Large intestine (tissue), 3 donors: ENCODE measurements at regions not wholly inside any gene's neighbourhood (a gene's known extent, or its start where the extent isn't known, plus 50 kb on each side); places are given as distances from the start of the nearest gene placed in this dataset.

Source experiments
- DNase-seq, 2 donors: peaks; one replicate each; pipeline versions ENCODE4 v3.0.0 to v3.0.0-alpha.2; 2013
- H3K27ac ChIP-seq: one replicate; pipeline ENCODE4 v1.5.1; 2013; ENCODE audit warnings: low read length
- H3K27me3 ChIP-seq: 2 replicates; pipeline ENCODE4 v1.6.1; 2013; ENCODE audit warnings: low read length; ENCODE audit not compliant: control insufficient read depth, insufficient read depth
- H3K36me3 ChIP-seq: 2 replicates; pipeline ENCODE4 v1.6.1; 2013; ENCODE audit warnings: low read length; ENCODE audit not compliant: control insufficient read depth, insufficient read depth
- H3K4me1 ChIP-seq: one replicate; pipeline ENCODE4 v1.6.1; 2013; ENCODE audit warnings: low read length; ENCODE audit not compliant: control insufficient read depth, insufficient read depth
- H3K4me3 ChIP-seq: one replicate; pipeline ENCODE4 v1.5.1; 2013; ENCODE audit warnings: low read length
- H3K9me3 ChIP-seq: one replicate; pipeline ENCODE4 v1.6.1; 2013; ENCODE audit warnings: mild to moderate bottlenecking, low read depth, low read length, moderate library complexity; ENCODE audit not compliant: control insufficient read depth
- WGBS: methylation state at CpG from one replicate; pipeline ENCODE4 v1.1.5; 2013; ENCODE audit warnings: low lambda C conversion rate; ENCODE audit not compliant: insufficient coverage; 5-methylcytosine and 5-hydroxymethylcytosine counted together

GRCh38 chr5:1748271-1748670 lies 51.4 kb downstream of the MRPL36 start:
- 83% methylated on average over 1 of the region's 12 CpGs for WGBS
- no peak for DNase-seq
- Histone ChIP-seq H3K36me3 (no peaks in the 10 kb centered on the region), H3K4me3 (no peak overlapping the region), H3K9me3 (no peaks in the 10 kb centered on the region), H3K27me3 (no peaks in the 10 kb centered on the region), H3K4me1 (no peaks in the 10 kb centered on the region), H3K27ac (no peak overlapping the region)

GRCh38 chr5:1747803-1748085 lies 51.9 kb downstream of the MRPL36 start:
- H3K27ac ChIP-seq, result no peak overlapping the region
- no peak overlapping the region for H3K4me3 ChIP-seq
- 100% methylated on average over 1 of the region's 5 CpGs for WGBS
- no peaks in the 10 kb centered on the region for H3K36me3 ChIP-seq
- no peaks in the 10 kb centered on the region for H3K27me3 ChIP-seq
- no peaks in the 10 kb centered on the region for H3K9me3 ChIP-seq
- DNase-seq, result no peak
- H3K4me1 ChIP-seq, result no peaks in the 10 kb centered on the region

GRCh38 chr5:1747079-1747802 lies 52.4 kb downstream of the MRPL36 start:
- no peaks in the 10 kb centered on the region for H3K9me3 ChIP-seq
- H3K4me1 ChIP-seq, result no peaks in the 10 kb centered on the region
- WGBS, result no CpG with 5 or more reads among the region's 24 CpGs
- H3K36me3 ChIP-seq, result no peaks in the 10 kb centered on the region
- H3K4me3 ChIP-seq, result no peak overlapping the region
- H3K27ac ChIP-seq, result no peak overlapping the region
- no peaks in the 10 kb centered on the region for H3K27me3 ChIP-seq
- DNase-seq, result no peak

DNA sequence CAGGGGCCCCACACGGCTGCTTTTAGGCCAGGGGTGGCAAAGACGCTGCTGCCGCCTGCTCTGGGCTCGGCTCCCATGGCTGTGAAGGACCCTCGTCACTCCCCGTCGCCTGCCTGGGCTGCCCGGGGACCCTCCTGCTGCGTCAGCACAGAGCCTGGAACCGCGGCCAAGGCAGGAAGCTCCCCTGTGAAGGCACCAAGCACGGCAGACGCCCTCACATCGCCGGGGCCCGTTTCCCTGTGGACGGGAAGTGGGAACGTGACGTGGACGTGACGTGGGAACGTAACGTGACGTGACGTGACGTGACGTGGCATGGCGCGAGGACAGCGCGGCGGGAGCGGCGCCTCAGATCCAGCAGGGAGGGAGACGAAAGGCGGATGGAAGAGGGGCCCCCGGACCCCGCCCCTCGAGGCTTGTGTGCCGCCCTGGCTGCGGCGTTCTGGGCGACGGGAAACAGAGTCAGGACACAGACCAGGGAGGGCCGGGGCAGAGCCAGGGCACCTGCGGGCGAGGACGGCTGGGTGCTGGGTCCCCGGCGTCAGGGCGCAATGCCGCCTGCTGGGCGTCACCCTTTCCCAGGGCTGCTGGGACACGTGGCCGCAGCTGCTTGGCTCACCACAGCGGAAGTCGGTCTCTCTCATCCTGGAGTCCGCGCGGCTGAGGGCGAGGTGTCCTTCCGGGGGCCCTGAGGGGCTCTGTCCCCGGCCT lies 53.1 kb downstream of the MRPL36 start:
- H3K27ac ChIP-seq, result no peak overlapping the region
- WGBS, result no CpG with 5 or more reads among the region's 63 CpGs
- DNase-seq, result no peak
- H3K27me3 ChIP-seq, result no peaks in the 10 kb centered on the region
- H3K36me3 ChIP-seq, result no peaks in the 10 kb centered on the region
- no peak overlapping the region for H3K4me3 ChIP-seq
- H3K9me3 ChIP-seq, result no peaks in the 10 kb centered on the region
- no peaks in the 10 kb centered on the region for H3K4me1 ChIP-seq

DNA sequence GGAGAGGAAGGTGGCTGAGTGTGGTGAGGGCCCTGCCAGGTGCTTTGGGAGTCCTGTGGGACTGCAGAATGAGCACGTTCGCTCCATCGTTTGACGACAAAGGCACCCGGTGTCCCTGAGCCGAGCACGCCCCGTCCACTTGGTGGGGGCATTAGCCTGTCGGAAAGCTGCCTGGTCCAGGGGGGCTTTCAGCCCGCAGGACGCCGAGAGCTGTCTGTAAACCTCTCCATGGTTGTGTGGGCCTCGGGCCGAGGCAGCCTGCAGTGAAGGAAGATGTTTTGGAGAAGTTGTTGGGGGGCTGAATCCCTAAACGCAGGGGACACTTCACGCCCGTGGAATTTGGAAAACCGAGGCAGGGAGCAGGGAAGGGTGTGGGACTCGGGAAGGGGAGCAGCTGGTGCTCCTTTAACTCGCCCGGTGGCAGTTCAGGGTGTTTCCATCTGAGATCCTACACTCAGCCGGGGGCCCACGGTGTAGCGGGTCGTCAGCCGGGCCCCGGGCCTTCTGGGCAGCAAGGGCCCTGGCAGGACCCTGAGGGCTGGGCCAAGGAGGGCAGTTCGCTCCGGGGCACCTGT lies 53.8 kb downstream of the MRPL36 start:
- 94% methylated on average over 5 of the region's 29 CpGs for WGBS
- Histone ChIP-seq H3K27me3 (no peaks in the 10 kb centered on the region), H3K27ac (no peak overlapping the region), H3K9me3 (no peaks in the 10 kb centered on the region), H3K36me3 (no peaks in the 10 kb centered on the region), H3K4me1 (no peaks in the 10 kb centered on the region), H3K4me3 (no peak overlapping the region)
- DNase-seq, result no peak

- H3K27me3 ChIP-seq, result no peaks in the 10 kb centered on the region
- H3K4me3 ChIP-seq, result no peak overlapping the region
- DNase-seq, result no peak
- H3K9me3 ChIP-seq, result no peaks in the 10 kb centered on the region
- no CpG with 5 or more reads among the region's 30 CpGs for WGBS
- H3K36me3 ChIP-seq, result no peaks in the 10 kb centered on the region
- H3K4me1 ChIP-seq, result no peaks in the 10 kb centered on the region
- no peak overlapping the region for H3K27ac ChIP-seq
These were observed 54.4 kb downstream of the MRPL36 start for GRCh38 chr5:1745123-1745795.

- no peak for DNase-seq
- Histone ChIP-seq H3K27me3 (no peaks in the 10 kb centered on the region), H3K27ac (no peak overlapping the region), H3K4me3 (no peak overlapping the region), H3K4me1 (no peaks in the 10 kb centered on the region), H3K9me3 (no peaks in the 10 kb centered on the region), H3K36me3 (no peaks in the 10 kb centered on the region)
- WGBS, result no CpG with 5 or more reads among the region's 21 CpGs
These were observed 55.1 kb downstream of the MRPL36 start for GRCh38 chr5:1744393-1745122.

- Histone ChIP-seq H3K27ac (no peak overlapping the region), H3K4me1 (no peaks in the 10 kb centered on the region), H3K4me3 (no peak overlapping the region), H3K36me3 (no peaks in the 10 kb centered on the region), H3K9me3 (no peaks in the 10 kb centered on the region), H3K27me3 (no peaks in the 10 kb centered on the region)
- WGBS, result no CpG with 5 or more reads among the region's 5 CpGs
- no peak for DNase-seq
These were observed 55.9 kb downstream of the MRPL36 start for GRCh38 chr5:1743769-1744085.

DNA sequence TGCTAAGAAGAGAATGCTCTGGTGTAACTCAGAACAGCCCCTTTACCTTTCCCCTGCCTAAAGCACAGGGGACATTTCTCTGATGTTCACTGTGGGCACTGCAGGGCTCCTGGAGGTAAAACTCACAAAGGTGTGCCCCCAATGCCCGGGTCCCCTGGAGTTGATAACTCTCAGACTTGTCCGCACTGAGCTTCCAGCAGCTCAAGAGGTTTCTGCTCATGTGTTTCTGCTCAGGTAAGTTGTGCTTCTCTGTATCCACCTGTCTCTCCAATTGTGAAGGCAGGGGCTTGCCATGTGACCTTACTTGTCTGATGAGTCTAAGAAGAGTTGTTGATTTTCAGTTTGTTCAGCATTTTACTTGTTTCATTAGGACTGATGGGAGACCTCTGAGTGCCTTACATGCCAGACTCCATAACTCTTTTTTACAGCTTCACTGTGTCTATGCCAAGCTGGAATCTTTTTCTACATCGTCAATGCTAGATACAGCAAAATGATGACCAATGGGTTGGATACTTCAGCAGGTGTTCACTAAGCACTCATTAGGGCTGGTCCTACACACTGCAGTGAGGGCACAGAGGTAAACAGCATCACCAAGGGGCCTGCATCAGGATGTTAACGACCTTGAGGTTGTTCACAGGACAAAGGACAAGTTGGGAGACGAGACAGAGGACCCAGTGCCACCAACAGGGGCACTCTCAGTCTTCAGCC lies 56.4 kb downstream of the MRPL36 start:
- Histone ChIP-seq H3K27me3 (no peaks in the 10 kb centered on the region), H3K36me3 (no peaks in the 10 kb centered on the region), H3K27ac (no peak overlapping the region), H3K4me3 (no peak overlapping the region), H3K4me1 (no peaks in the 10 kb centered on the region), H3K9me3 (no peaks in the 10 kb centered on the region)
- 55% methylated on average over 2 of the region's 5 CpGs for WGBS
- DNase-seq, result no peak
